Heart right ventricle (tissue), 16 donors: ENCODE measurements at regions not wholly inside any gene's neighbourhood (a gene's known extent, or its start where the extent isn't known, plus 50 kb on each side); places are given as distances from the start of the nearest gene placed in this dataset.

Experiments
- ATAC-seq, 8 donors: fragments of 200-7000 bp; cut with Tn5 transposase; one replicate each; pipeline ENCODE4 v1.9.1; 2020; ENCODE audit warnings: mild to moderate bottlenecking in 8 of 8, moderate library complexity in 8 of 8, moderate number of reproducible peaks in 1 of 8
- DNase-seq, 2 donors: peaks; one replicate each; pipeline ENCODE4 v3.0.0-alpha.2; 2020
- H3K27ac ChIP-seq, 10 donors: fragments of 200-600 bp; sonication (generic) in 2 of 10; one replicate each; pipeline versions ENCODE4 v1.5.0 to v1.8.0; 2020 to 2022; ENCODE audit warnings: mild to moderate bottlenecking in 3 of 10
- H3K27me3 ChIP-seq, 7 donors: fragments of 200-600 bp; one replicate each; pipeline ENCODE4 v1.8.0; 2021 to 2022; ENCODE audit warnings: mild to moderate bottlenecking in 2 of 7
- H3K36me3 ChIP-seq, 9 donors: fragments of 200-600 bp; sonication (generic) in 1 of 9; one replicate each; pipeline versions ENCODE4 v1.5.0 to v1.8.0; 2020 to 2022; ENCODE audit warnings: mild to moderate bottlenecking in 2 of 9
- H3K4me1 ChIP-seq, 9 donors: fragments of 200-600 bp; sonication (generic) in 1 of 9; one replicate each; pipeline versions ENCODE4 v1.5.0 to v1.8.0; 2020 to 2022; ENCODE audit warnings: mild to moderate bottlenecking in 4 of 9
- H3K4me3 ChIP-seq, 10 donors: fragments of 200-600 bp; sonication (generic) in 2 of 10; one replicate each; pipeline versions ENCODE4 v1.5.0 to v1.8.0; 2020 to 2022; ENCODE audit warnings: mild to moderate bottlenecking in 7 of 10, moderate library complexity in 2 of 10
- H3K9me3 ChIP-seq, 11 donors: fragments of 200-600 bp in 10 of 11; sonication (generic) in 2 of 11; one replicate each; pipeline versions ENCODE4 v1.5.0 to v1.8.0; 2013 to 2022; ENCODE audit warnings: mild to moderate bottlenecking in 2 of 11, control low read depth in 1 of 11, moderate library complexity in 1 of 11
- CTCF ChIP-seq, 9 donors: fragments of 200-600 bp; sonication (generic) in 2 of 9; IDR thresholded peaks; one replicate each; pipeline versions ENCODE4 v1.5.0 to v1.8.0; 2021 to 2022; ENCODE audit warnings: antibody characterized with exemption in 9 of 9, mild to moderate bottlenecking in 5 of 9, moderate library complexity in 1 of 9
- WGBS, 2 donors: extraction: QIAGEN DNeasy Blood & Tissue Kit; methylation state at CpG; one replicate each; pipeline ENCODE4 v1.1.7; 2013; ENCODE audit warnings: inconsistent platforms in 1 of 2; 5-methylcytosine and 5-hydroxymethylcytosine counted together
- intact Hi-C, 10 donors: fragments of 100-400 bp; cut with DNase I; formaldehyde crosslinking; loops; one replicate each; pipeline versions ENCODE4 v1.11.1 to v1.14.2; 2022
- donor health status: Arrhythmogenic right ventricular cardiomyopathy.
- donor health status: ischemic (EF 13 %, LVEDD 7.1; RV severe dilation, severe dysfunction).
- donor health status: healthy with polysubstance abuse.
- donor health status: DM: no; HTN: yes; CAD: no.
- donor health status: DM: no; HTN: no; CAD: no.
- donor health status: ischemic (EF 25% LVEDD 6.9; RV normal size, moderate dysfunction).
- donor health status: ischemic (EF 25% LVEDD 5.7; RV mildly dilated, moderate dysfunction).
- donor health status: healthy.
- donor health status: DM: yes; HTN: yes; CAD: no.
- donor health status: Ischemic cardiomyopathy.
- donor health status: ischemic (EF 35%, LVEDD 5.7; RV mildly dilated, moderate dysfunction).
- donor health status: nonischemic (EF 11% LVEDD 7.7; RV severe dilation, severe dysfunction).
- donor health status: DM: yes; HTN: yes; CAD: no.
- donor health status: PGD.
- donor health status: ischemic (EF 29% LVEDD 5.4; RV normal size, mild dysfunction).
- donor health status: nonischemic (EF 23%, LVEDD 6.1; RV moderate dilation, normal function).

GRCh38 chr7:132641238-132641637 is 65.0 kb upstream of the PLXNA4 start:
- DNase-seq (no peak), ATAC-seq (no peak)
- Histone ChIP-seq H3K9me3 (no peaks in the 10 kb centered on the region), H3K4me1 (no peaks in the 10 kb centered on the region), H3K4me3 (no peak overlapping the region), H3K27ac (no peak overlapping the region), H3K36me3 (no peaks in the 10 kb centered on the region), H3K27me3 (peaks cover 0 to 7% (median 0%) of the 10 kb centered on the region in 7 donors)
- WGBS, 2 donors = 96 to 98% methylated on average over 1 of the region's 1 CpG
- no peak for TF ChIP-seq CTCF (IDR thresholded peaks at IDR 0.05)
- intact Hi-C loops = no loop called here

DNA sequence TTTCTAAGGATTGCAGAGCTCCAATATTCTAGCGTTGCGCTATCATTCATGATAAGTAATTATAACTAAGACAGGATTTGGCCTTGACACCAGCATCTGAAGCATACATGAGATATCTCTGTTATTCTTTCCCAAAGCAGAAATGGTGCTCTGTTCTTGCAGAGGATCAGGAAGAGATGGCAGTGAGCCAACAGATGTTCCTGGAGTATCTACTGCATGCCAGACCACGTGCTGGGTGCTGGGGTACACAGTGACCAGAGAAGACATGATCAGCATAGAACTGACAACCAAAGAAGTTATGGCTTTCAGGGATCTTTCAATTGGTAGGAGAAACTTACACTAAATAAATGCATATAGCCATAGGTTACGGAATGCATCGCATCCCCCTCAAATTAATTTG is 63.7 kb upstream of the PLXNA4 start:
- WGBS, 2 donors = 66 to 75% methylated on average over 5 of the region's 5 CpGs
- intact Hi-C loops = no loop called here
- no peaks in the 10 kb centered on the region for H3K9me3 ChIP-seq

DNA sequence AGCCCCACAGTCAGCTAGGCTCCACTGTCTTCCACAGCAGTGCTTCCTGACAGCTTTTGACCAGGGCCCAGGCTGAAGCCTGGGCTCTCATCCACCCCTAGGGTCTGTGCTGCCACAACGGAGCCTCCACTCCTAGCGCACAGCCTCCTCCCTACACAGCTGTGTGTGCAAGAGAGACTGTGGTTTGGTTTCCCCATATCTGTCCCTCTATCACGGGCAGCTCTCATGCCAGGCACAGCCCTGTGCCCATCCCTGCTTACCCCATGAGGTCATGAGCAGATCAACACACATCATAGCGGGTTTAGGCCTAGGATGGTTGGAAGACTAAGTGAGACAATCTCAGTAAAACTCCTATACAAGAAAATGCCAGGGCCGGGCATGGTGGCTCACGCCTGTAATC is 61.7 kb upstream of the PLXNA4 start:
- WGBS, 2 donors = 92 to 93% methylated on average over 6 of the region's 6 CpGs
- ATAC-seq = no peak

More for the DNA sequence above, 63.7 kb upstream of the PLXNA4 start:
- no peak overlapping the region for H3K27ac ChIP-seq
- H3K4me3 ChIP-seq = no peak overlapping the region
- H3K27me3 ChIP-seq = peaks cover 0 to 7% (median 0%) of the 10 kb centered on the region in 7 donors
- no peak for TF ChIP-seq CTCF (IDR thresholded peaks at IDR 0.05)
- no peaks in the 10 kb centered on the region for H3K36me3 ChIP-seq
- DNase-seq (no peak), ATAC-seq (no peak)
- no peaks in the 10 kb centered on the region for H3K4me1 ChIP-seq

GRCh38 chr7:132636581-132636980 is 60.3 kb upstream of the PLXNA4 start:
- no peaks in the 10 kb centered on the region for H3K27me3 ChIP-seq
- DNase-seq = no peak
- H3K27ac ChIP-seq = no peak overlapping the region
- H3K4me3 ChIP-seq = no peak overlapping the region
- TF ChIP-seq CTCF (IDR thresholded peaks at IDR 0.05) = no peak
- WGBS, 2 donors = 79 to 84% methylated on average over 4 of the region's 4 CpGs
- intact Hi-C loops = no loop called here
- H3K4me1 ChIP-seq = no peaks in the 10 kb centered on the region
- no peaks in the 10 kb centered on the region for H3K9me3 ChIP-seq
- no peaks in the 10 kb centered on the region for H3K36me3 ChIP-seq
- ATAC-seq = no peak

More for the DNA sequence above, 61.7 kb upstream of the PLXNA4 start:
- Histone ChIP-seq H3K4me1 (no peaks in the 10 kb centered on the region), H3K36me3 (no peaks in the 10 kb centered on the region), H3K27me3 (peaks cover 0 to 7% (median 0%) of the 10 kb centered on the region in 7 donors), H3K27ac (no peak overlapping the region), H3K4me3 (no peak overlapping the region), H3K9me3 (no peaks in the 10 kb centered on the region)
- intact Hi-C loops = no loop called here
- TF ChIP-seq CTCF (IDR thresholded peaks at IDR 0.05) = no peak
- no peak for DNase-seq
